ENCODE measurements at regions not wholly inside any gene's neighbourhood (a gene's known extent, or its start where the extent isn't known, plus 50 kb on each side); places are given as distances from the start of the nearest gene placed in this dataset.
"Not testable (repeated sequence)": the region's sequence is repeated elsewhere in the genome, so short reads cannot be mapped to it uniquely, and the experiment has no call there.

DNA sequence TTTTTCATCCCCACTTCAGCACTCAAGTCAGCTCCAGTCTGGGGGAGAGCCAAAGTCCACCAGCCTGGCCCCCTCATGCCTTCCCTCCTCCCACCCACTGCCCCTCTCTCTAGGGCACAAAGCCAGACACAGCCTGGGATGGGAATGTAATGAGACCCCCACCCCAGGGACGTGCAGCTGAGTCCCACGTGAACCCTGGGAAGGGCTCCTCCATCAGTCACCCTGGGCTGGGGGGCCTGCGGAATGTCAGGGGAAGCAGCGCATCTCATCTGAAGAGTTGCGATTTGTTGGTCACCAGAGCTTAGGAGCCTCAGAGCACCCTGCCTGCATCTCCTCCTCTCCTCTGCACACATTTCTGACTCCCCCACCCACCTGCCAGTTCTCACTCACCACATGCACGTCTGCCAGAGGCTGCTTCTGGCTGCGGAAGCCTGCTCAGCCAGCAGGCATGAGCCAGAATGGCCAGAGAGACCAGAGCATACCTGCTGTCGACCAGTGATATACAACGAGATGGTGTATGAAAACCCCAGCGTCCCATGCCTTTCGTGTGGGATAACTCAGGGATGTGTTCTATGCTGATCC, 167.1 kb upstream of the TOP1 start:
- no peak for DNase-seq

GRCh38 chr20:40863355-40863919, 165.2 kb upstream of the TOP1 start:
- DNase-seq, result no peak

DNA sequence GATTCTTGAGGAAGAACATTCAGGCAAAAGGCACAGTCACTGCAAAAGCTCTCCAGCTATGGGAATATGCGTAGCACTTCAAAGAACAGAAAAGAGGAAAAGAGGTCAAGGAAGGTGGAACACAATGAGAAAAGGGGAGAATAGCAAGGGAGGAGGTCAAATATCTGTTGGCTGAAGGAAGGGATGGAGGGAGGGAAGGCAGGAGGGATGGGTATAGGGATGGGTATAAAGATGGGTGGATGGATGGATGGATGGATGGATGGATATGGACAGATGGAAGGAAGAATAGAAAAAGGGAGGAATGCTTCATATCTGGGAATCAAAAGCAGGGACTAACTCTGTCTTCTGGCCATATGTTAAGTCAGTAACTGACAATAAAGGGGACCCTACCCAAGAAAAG, 164.2 kb upstream of the TOP1 start:
- DNase-seq, result no peak

GRCh38 chr20:40865095-40865494, 163.5 kb upstream of the TOP1 start:
- DNase-seq, result no peak

DNA sequence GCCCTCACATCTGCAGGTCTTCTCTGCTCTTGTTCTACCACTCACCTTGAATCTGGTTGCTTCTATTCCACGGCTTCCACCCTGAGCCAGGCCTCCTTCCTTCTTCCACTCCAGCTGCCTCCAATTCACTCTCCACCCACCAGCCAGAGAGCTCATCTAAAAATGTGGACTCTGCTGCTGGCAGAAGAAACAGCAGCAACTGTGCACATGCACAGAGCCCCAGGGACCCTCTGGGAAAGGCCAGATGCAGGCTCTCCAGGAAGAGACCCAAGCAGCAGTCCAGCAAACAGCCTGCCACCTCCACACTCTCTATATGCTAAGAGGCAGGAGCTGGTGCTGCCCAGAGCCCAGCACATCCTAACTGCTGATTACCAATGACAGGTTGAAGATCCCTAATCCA, 162.6 kb upstream of the TOP1 start:
- DNase-seq, result no peak

DNA sequence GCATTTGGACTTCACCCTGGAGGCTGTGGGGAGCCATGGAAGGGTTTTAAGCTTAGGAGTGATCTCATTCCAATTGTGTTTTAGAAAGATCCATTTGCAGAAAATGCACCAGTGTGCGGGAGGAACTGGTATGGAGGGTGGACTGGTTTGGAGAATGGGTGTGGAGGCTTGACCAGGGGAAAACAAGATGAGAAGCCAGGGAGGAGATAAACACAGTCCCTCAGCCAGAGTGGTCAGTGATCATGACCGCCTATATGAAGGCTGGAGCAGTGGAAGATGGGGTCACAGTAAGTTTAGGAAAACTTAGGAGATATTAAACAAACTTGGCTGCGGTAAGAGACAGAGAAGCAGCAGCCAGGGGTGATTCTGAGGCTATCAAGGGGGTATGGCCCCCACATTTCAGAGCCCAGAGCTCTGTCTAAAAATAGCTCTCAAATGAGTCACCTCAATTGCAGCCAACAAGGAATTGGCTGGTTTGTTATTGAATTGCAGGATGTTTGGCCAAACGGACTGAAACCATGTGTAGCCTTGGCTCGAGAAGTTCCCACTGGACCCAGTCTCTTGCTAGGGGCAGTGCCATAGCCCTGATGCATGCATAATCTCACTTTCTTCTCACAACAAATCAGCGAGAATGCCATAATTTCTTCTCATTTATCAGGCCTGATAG, 159.9 kb upstream of the TOP1 start:
- no peak for DNase-seq

- DNase-seq, result no peak
Measured at GRCh38 chr20:40869218-40870147, 159.1 kb upstream of the TOP1 start.

DNA sequence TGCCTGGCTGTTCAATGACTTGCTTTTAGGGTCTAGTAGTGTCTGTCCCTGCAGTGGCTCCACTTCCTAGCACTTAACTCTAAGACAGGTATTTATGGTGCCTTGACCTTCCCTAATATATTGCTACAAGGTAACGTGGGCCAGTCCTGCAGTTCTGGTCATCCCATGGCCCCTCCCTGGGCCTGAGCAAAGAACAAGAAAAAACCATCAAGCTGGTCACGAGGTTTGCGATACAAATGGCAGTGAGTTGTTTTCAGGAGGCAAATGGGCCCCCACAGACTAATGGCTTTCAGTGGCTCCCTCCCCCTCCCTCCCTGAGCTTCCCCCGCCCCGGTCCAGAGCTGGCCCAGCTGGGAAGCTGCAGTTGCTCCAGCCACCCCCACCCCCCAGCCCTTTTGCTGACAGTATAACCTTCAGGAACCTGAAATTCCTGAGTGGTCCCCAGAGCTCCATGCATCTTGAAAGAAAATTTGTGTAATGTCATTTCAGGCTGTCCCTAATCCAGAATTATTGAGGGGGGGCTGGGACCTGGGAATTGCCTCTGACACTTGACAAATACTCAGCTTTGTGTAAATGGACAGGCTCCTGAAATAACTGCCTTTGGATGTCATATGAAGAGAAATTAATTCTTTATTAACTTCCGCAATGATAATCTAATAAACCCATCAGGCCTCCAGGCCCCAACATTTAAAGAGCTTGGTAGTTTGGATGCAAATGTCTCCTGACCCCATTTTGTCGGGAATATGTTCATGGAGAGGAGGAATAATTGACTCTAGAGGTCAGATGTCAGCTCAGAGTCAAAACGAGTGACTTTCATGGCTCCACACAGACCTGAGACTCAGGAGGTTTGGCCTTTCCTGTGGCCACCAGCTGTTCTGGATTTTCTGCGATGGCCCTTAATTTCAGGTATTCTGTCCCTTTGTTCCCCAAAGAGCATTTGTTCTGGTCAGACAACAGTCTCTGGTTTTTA, 153.2 kb upstream of the TOP1 start:
- DNase-seq, result no peak

DNA sequence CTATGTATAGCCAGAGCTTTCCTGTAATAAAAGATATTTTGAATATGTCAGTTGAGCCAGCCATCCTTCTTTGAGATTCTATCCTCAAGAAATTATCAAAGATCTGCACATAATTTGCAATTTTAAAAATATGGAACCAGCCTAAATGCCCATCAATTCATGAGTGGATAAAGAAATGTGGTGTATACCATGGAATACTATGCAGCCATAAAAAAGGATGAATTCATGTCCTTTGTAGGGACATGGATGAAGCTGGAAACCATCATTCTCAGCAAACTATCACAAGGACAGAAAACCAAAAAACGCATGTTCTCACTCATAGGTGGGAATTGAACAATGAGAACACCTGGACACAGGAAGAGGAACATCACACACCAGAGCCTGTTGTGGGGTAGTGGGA, 150.5 kb upstream of the TOP1 start:
- DNase-seq, result not testable (repeated sequence)

DNA sequence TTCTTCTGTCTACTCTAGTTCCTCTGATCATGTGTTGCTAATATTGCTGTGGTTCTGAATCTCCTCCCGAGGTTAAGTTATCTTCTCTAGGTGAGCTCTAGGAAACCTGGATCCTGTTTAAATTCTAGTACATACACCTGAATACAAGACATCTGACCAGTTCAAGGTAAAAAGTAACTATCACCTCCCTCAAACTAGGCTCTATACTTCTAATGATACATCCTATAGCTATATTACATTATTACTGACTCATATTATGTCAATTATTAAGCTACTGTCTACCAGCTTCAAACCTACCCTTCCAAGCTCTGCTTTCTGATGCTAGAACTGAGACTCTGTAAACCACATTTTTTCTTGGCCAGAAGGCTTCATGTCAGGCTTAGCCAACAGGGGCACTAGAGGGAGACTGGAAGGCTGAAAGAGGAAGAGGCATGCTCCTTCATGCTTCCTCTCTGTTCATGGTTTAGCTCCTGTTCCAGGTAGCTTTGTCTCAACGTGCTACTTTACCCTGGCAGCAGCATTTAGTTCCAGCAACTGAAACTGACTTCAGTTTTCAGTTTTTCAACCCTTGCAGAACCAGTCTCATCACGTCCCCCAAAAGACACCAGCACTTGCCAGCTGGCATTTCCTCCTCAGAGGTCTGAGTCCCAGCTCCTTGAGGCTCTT, 148.4 kb upstream of the TOP1 start:
- no peak for DNase-seq

GRCh38 chr20:40880729-40881109, 147.9 kb upstream of the TOP1 start:
- DNase-seq, result no peak

- DNase-seq, result no peak
Measured at GRCh38 chr20:40882152-40882551, 146.5 kb upstream of the TOP1 start.

DNA sequence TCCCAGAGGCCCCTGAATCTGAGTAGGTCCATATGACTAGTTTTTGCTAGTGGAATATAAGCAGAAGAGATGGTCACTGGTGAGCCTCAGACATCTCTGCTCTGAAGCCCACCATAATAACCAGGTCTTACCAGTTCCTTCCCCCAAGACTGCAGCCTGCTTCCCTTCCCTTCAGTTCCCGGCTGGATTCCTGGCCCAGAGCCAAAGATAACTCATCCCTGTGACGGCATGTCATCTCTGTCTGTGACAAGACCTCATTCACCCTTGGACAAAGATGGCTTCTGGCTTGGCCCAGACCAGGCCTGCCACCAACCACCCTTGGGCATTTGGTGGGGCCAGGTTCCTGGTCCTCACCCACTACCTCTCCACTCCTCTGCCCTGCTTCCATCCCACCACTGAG, 145.5 kb upstream of the TOP1 start:
- no peak for DNase-seq

- no peak for DNase-seq
Measured at GRCh38 chr20:40887105-40887504, 141.5 kb upstream of the TOP1 start.

DNA sequence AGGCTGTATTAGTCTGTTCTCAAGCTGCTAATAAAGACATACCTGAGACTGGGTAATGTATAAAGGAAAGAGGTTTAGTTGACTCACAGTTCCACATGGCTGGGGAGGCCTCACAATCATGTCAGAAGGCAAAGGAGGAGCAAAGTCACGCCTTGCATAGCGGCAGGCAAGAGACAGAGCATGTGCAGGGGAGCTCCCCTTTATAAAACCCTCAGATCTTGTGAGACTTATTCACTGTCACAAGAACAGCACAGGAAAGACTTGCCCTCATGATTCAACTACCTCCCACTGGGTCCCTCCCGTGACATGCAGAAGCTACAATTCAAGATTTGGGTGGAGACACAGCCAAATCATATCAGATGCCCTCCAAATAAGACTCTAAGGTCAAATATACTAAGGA, 139.4 kb upstream of the TOP1 start:
- not testable (repeated sequence) for DNase-seq

DNA sequence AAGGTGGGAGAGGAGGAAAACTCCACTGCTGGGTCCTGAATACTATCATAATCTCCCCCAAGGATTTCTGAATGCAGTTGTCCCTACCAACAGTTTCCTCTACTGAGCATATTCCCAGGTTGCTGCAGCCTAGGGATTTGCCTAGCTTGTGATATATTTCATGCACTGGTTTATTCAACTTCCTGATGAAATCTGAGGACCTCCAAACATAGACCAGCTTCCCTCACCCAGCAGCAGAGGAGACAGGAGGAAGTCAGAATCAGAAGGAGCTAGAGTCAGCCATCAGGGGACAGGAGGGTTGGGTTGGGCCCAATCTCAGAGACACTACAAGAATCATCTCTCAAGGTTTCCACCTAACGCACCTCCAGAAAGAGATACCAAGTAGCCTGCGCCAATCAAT, 138.4 kb upstream of the TOP1 start:
- DNase-seq, result no peak

- DNase-seq, result no peak
Measured at GRCh38 chr20:40890635-40891034, 138.0 kb upstream of the TOP1 start.

DNA sequence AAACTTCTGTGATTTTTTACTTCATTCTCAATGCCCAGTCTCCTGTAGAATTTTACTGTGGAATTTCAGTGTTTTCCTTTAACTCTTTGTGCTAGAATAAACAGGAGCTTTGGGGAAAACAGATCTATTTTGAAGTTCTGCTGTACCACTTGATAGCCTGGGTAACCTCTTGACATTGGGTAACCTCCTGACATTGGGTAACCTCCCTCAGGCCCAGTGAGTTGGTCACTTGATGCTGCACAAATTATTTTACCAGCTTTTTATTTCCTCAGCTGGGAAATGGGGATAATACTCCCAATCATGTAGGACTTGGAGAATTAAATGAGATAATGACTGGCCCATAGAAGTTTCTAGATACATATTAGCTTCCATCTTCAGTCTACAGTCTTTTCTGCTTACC, 137.3 kb upstream of the TOP1 start:
- no peak for DNase-seq

DNA sequence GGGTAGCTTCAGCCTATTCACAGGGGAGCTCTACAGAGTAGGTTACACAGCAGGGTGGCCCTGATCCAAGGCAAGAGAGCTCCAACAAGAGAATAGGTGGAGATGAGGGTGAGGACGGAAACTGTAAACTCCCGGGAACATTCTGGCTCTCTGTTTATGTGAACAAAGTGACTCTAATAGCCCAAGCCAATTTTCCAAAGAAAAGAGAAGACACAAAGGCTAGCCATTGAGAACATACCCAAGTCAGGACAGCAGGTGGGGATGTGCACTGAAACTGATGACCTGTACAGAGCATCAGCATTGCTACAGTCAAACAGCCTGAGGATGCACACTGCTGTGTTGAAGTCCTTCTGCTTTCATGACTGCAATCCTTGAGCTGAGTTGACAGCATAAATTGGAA, 136.0 kb upstream of the TOP1 start:
- DNase-seq, result no peak

GRCh38 chr20:40893610-40894236, 134.9 kb upstream of the TOP1 start:
- no peak for DNase-seq

DNA sequence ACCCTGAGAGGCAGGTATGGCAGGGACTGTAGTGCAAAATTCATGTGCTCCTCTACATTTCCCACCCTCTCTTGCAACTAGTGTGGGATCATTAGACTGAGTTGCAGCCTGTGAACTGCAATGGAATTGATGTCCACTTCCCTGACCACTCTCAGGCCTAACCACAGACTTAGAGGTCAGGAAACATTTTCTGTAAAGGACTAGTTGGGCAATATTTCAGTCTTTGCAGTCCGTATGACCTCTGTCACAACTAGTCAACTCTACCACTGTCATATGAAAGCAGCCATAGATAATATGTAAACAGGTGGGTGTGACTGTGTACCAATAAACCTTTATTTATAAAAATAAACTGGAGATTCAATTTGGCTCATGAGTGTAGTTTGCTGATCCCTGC, 134.4 kb upstream of the TOP1 start:
- no peak for DNase-seq

GRCh38 chr20:40895182-40895581, 133.4 kb upstream of the TOP1 start:
- no peak for DNase-seq

Data from NCI-H1092 (cell line).